Keratinocyte (primary cell): ENCODE measurements at regions not wholly inside any gene's neighbourhood (a gene's known extent, or its start where the extent isn't known, plus 50 kb on each side); places are given as distances from the start of the nearest gene placed in this dataset.

ENCODE experiments used
- DNase-seq: peaks from one replicate; pipeline ENCODE4 v3.0.0-alpha.2; 2011; ENCODE audit warnings: low read depth, missing footprints, low spot score
- FAIRE-seq: peaks from 2 replicates; lab custom pipeline; 2011; peaks lifted over from hg19 to GRCh38; lab: Jason Lieb, UNC
- H2AFZ ChIP-seq: 2 replicates; pipeline ENCODE4 v1.6.0; 2012; ENCODE audit warnings: low read length, control low read depth, inconsistent platforms; ENCODE audit not compliant: control insufficient read depth
- H3K27ac ChIP-seq: 2 replicates; pipeline ENCODE4 v1.5.1; 2011; ENCODE audit warnings: low read length; ENCODE audit not compliant: control insufficient read depth, insufficient read depth
- H3K27me3 ChIP-seq: 3 replicates; pipeline ENCODE4 v1.6.0; 2011; ENCODE audit warnings: low read length; ENCODE audit not compliant: control insufficient read depth, insufficient read depth; ENCODE audit errors: extremely low read depth
- H3K36me3 ChIP-seq, 2 experiments: 2 replicates in 1 of 2; 3 replicates in 1 of 2; pipeline ENCODE4 v1.5.1; 2011; ENCODE audit warnings: low read length in 2 of 2, mild to moderate bottlenecking in 1 of 2; ENCODE audit not compliant: control insufficient read depth in 2 of 2, insufficient read depth in 2 of 2; ENCODE audit errors: extremely low read depth in 1 of 2
- H3K4me1 ChIP-seq: 3 replicates; pipeline ENCODE4 v1.5.1; 2011; ENCODE audit warnings: low read length; ENCODE audit not compliant: control insufficient read depth, insufficient read depth; ENCODE audit errors: extremely low read depth
- H3K4me2 ChIP-seq: 3 replicates; pipeline ENCODE4 v1.6.0; 2011; ENCODE audit warnings: low read depth, low read length; ENCODE audit not compliant: control insufficient read depth, insufficient read depth; ENCODE audit errors: extremely low read depth
- H3K4me3 ChIP-seq, 3 experiments: fragments of 200-600 bp in 1 of 3; sonication (generic) in 1 of 3; 2 replicates in 2 of 3; 3 replicates in 1 of 3; pipeline ENCODE4 v1.5.1; 2011 to 2016; ENCODE audit warnings: low read length in 3 of 3, mild to moderate bottlenecking in 3 of 3, control low read depth in 2 of 3, inconsistent platforms in 1 of 3, low read depth in 1 of 3, mixed read lengths in 1 of 3, mixed run types in 1 of 3, moderate library complexity in 1 of 3; ENCODE audit not compliant: control insufficient read depth in 2 of 3, insufficient read depth in 2 of 3; ENCODE audit errors: extremely low read depth in 1 of 3
- H3K79me2 ChIP-seq: 2 replicates; pipeline ENCODE4 v1.6.0; 2012; ENCODE audit warnings: low read length; ENCODE audit not compliant: control insufficient read depth, insufficient read depth
- H3K9ac ChIP-seq: 3 replicates; pipeline ENCODE4 v1.6.0; 2011; ENCODE audit warnings: low read length; ENCODE audit not compliant: control insufficient read depth, insufficient read depth; ENCODE audit errors: extremely low read depth
- H3K9me1 ChIP-seq: 3 replicates; pipeline ENCODE4 v1.6.0; 2011; ENCODE audit warnings: low read length; ENCODE audit not compliant: control insufficient read depth, insufficient read depth; ENCODE audit errors: extremely low read depth
- H3K9me3 ChIP-seq: 2 replicates; pipeline ENCODE4 v1.5.1; 2012; ENCODE audit warnings: low read depth, low read length; ENCODE audit not compliant: control insufficient read depth
- H4K20me1 ChIP-seq: 3 replicates; pipeline ENCODE4 v1.6.0; 2011; ENCODE audit warnings: low read length; ENCODE audit not compliant: control insufficient read depth, insufficient read depth; ENCODE audit errors: extremely low read depth
- CTCF ChIP-seq, 3 experiments: IDR thresholded peaks in 1 of 3; conservative IDR thresholded peaks in 1 of 3; optimal IDR thresholded peaks in 1 of 3; 2 replicates in 2 of 3; 3 replicates in 1 of 3; pipeline versions ENCODE3 to v1.5.1; 2011; ENCODE audit warnings: low read length in 3 of 3, mild to moderate bottlenecking in 3 of 3, moderate library complexity in 2 of 3, control low read depth in 1 of 3, inconsistent platforms in 1 of 3; ENCODE audit not compliant: insufficient read depth in 2 of 3; ENCODE audit errors: extremely low read depth in 1 of 3
- EZH2 ChIP-seq: IDR thresholded peaks from one replicate; pipeline ENCODE4 v1.6.1; 2012; ENCODE audit warnings: inconsistent platforms, mild to moderate bottlenecking, low read length, moderate library complexity
- dilution Hi-C: fragments of 300-500 bp; cut with MboI; formaldehyde crosslinking; loops from one replicate; pipeline ENCODE4 v1.7.0; 2020; ENCODE audit warnings: low sequenced_read_pairs; ENCODE audit not compliant: extremely low pct_ligation_motif_present

GRCh38 chr21:35138665-35139381 is 89.7 kb upstream of the RUNX1 start:
- Histone ChIP-seq H3K9me1 (no peaks in the 10 kb centered on the region), H3K4me3 (peak overlapping the region in 2 of 3 experiments; percentile 4 to 12), H3K36me3 (no peaks in the 10 kb centered on the region), H3K79me2 (no peaks in the 10 kb centered on the region), H3K9ac (peak overlapping the region; percentile 74), H4K20me1 (no peaks in the 10 kb centered on the region), H3K27ac (peak overlapping the region; percentile 98), H3K4me1 (peaks cover 42% of the 10 kb centered on the region), H3K9me3 (no peaks in the 10 kb centered on the region), H3K4me2 (peak overlapping the region; percentile 75), H2AFZ (peak overlapping the region; percentile 7), H3K27me3 (no peaks in the 10 kb centered on the region)
- DNase-seq (peak; percentile 94), FAIRE-seq (peak; percentile 100)
- dilution Hi-C loops: no loop called here
- TF ChIP-seq CTCF (optimal IDR thresholded peaks at IDR 0.05 in 1 of 3, IDR thresholded peaks at IDR 0.05 in 1 of 3, conservative IDR thresholded peaks at IDR 0.05 in 1 of 3; ENCODE audit: extremely low read depth in 1 of 3, insufficient read depth in 2 of 3, low read length in 3 of 3) (peak; percentile 53 to 71 (median 69)), EZH2 (no peak)

- Histone ChIP-seq H3K4me1 (peaks cover 42% of the 10 kb centered on the region), H3K4me3 (peak overlapping the region in 1 of 3 experiments; percentile 15), H3K79me2 (no peaks in the 10 kb centered on the region), H3K9me1 (no peaks in the 10 kb centered on the region), H3K9me3 (no peaks in the 10 kb centered on the region), H3K4me2 (peak overlapping the region; percentile 73), H3K9ac (peak overlapping the region; percentile 75), H4K20me1 (no peaks in the 10 kb centered on the region), H3K27me3 (no peaks in the 10 kb centered on the region), H3K36me3 (no peaks in the 10 kb centered on the region), H2AFZ (no peak overlapping the region), H3K27ac (peak overlapping the region; percentile 98)
- dilution Hi-C loops: no loop called here
- FAIRE-seq (peak; percentile 93), DNase-seq (peak; percentile 75)
- no peak for TF ChIP-seq CTCF (optimal IDR thresholded peaks at IDR 0.05 in 1 of 3, IDR thresholded peaks at IDR 0.05 in 1 of 3, conservative IDR thresholded peaks at IDR 0.05 in 1 of 3; ENCODE audit: extremely low read depth in 1 of 3, insufficient read depth in 2 of 3, low read length in 3 of 3)
- no peak for TF ChIP-seq EZH2
Observed at GRCh38 chr21:35136586-35137219, 87.6 kb upstream of the RUNX1 start.
